ENCODE measurements at regions not wholly inside any gene's neighbourhood (a gene's known extent, or its start where the extent isn't known, plus 50 kb on each side); places are given as distances from the start of the nearest gene placed in this dataset.

DNA sequence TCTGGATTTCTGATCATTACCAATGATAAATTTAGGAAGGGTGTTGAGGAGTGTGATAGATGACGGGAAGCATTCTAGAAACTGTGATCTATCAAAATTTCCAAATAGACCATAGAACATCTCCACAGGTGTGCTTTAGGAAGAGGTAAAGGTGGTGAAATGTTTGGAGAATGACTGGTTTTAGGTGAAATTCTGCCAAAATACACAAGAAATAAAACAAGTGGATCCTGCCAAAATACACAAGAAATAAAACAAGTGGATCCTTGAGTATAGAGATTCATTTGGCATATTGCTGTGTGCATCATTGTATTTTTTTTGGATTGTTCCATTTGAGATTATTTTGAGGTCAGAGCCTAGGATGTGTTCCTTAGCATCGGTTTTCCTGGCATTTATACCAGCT lies 88.3 kb upstream of the CTNND2 start (continued):
- TF ChIP-seq FOXK1 (CRISPR knock-in tag; IDR thresholded peaks at IDR 0.05): no peak
- TF ChIP-seq, protein P1, sequence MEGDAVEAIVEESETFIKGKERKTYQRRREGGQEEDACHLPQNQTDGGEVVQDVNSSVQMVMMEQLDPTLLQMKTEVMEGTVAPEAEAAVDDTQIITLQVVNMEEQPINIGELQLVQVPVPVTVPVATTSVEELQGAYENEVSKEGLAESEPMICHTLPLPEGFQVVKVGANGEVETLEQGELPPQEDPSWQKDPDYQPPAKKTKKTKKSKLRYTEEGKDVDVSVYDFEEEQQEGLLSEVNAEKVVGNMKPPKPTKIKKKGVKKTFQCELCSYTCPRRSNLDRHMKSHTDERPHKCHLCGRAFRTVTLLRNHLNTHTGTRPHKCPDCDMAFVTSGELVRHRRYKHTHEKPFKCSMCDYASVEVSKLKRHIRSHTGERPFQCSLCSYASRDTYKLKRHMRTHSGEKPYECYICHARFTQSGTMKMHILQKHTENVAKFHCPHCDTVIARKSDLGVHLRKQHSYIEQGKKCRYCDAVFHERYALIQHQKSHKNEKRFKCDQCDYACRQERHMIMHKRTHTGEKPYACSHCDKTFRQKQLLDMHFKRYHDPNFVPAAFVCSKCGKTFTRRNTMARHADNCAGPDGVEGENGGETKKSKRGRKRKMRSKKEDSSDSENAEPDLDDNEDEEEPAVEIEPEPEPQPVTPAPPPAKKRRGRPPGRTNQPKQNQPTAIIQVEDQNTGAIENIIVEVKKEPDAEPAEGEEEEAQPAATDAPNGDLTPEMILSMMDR (IDR thresholded peaks at IDR 0.05): no peak
- TF ChIP-seq ESRRA (CRISPR knock-in tag; IDR thresholded peaks at IDR 0.05; ENCODE audit: borderline replicate concordance): no peak

DNA sequence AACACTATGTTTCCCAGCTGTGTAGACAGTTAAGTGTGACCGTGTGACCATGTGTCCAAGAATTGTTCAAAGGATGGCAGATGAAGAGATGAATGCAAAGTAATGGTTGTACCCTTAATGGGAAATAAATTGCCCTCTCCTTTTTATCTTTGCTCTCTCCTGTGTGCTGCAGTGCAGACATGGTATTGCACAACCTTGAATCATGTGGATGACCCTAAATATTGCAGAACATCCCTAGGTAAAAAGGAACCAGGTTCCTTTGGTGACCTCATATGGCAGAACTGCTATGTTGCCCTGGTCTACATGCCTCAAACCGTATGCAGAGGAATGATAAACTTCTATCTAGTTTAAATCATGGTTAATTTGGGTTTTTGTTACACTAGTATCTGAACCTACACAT lies 81.7 kb upstream of the CTNND2 start:
- ATAC-seq (no peak), DNase-seq (ENCODE audit: low spot score) (no peak)
- no peaks in the 10 kb centered on the region for H3K9me3 Mint-ChIP-seq
- ChIA-PET POLR2A (no interaction called here), CTCF (no interaction called here)
- H3K4me1 Mint-ChIP-seq: no peaks in the 10 kb centered on the region
- no peaks in the 10 kb centered on the region for H3K36me3 Mint-ChIP-seq
- no peak for TF ChIP-seq ZNF423 (CRISPR knock-in tag; IDR thresholded peaks at IDR 0.05)
- H3K4me3 Mint-ChIP-seq: no peak overlapping the region
- H3K27me3 Mint-ChIP-seq (ENCODE audit: low read depth): no peaks in the 10 kb centered on the region
- H3K27ac Mint-ChIP-seq: no peak overlapping the region

DNA sequence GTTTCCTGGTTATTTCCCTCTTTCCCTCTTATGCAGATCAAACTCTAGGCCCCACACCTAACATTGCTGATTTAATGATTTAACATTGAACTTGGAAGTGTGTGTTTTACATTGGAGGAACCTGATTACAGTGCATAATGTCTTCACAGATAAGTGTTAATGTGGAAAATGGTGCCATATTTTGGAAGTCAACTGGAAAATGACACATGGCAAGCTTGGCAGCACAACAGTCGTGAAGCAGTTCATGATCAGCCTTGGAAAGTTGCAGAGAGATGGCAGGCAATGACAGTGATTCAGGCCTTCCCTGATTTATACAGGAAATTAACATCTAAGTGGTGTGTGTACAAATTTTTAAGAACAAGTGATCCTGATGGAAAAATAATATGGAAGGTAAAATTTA lies 80.0 kb upstream of the CTNND2 start:
- DNase-seq (ENCODE audit: low spot score): no peak
- Mint-ChIP-seq H3K4me1 (no peaks in the 10 kb centered on the region), H3K36me3 (no peaks in the 10 kb centered on the region), H3K27me3 (ENCODE audit: low read depth) (no peaks in the 10 kb centered on the region), H3K27ac (no peak overlapping the region), H3K9me3 (peaks cover 5% of the 10 kb centered on the region), H3K4me3 (no peak overlapping the region)
- POLR2A ChIA-PET: no interaction called here
- ATAC-seq: no peak
- TF ChIP-seq, protein P2, sequence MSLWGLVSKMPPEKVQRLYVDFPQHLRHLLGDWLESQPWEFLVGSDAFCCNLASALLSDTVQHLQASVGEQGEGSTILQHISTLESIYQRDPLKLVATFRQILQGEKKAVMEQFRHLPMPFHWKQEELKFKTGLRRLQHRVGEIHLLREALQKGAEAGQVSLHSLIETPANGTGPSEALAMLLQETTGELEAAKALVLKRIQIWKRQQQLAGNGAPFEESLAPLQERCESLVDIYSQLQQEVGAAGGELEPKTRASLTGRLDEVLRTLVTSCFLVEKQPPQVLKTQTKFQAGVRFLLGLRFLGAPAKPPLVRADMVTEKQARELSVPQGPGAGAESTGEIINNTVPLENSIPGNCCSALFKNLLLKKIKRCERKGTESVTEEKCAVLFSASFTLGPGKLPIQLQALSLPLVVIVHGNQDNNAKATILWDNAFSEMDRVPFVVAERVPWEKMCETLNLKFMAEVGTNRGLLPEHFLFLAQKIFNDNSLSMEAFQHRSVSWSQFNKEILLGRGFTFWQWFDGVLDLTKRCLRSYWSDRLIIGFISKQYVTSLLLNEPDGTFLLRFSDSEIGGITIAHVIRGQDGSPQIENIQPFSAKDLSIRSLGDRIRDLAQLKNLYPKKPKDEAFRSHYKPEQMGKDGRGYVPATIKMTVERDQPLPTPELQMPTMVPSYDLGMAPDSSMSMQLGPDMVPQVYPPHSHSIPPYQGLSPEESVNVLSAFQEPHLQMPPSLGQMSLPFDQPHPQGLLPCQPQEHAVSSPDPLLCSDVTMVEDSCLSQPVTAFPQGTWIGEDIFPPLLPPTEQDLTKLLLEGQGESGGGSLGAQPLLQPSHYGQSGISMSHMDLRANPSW (CRISPR knock-in tag; conservative IDR thresholded peaks at IDR 0.05; ENCODE audit: low read depth): no peak
- TF ChIP-seq, protein P3, sequence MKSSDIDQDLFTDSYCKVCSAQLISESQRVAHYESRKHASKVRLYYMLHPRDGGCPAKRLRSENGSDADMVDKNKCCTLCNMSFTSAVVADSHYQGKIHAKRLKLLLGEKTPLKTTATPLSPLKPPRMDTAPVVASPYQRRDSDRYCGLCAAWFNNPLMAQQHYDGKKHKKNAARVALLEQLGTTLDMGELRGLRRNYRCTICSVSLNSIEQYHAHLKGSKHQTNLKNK (CRISPR knock-in tag; IDR thresholded peaks at IDR 0.05): no peak
- TF ChIP-seq, protein P4, sequence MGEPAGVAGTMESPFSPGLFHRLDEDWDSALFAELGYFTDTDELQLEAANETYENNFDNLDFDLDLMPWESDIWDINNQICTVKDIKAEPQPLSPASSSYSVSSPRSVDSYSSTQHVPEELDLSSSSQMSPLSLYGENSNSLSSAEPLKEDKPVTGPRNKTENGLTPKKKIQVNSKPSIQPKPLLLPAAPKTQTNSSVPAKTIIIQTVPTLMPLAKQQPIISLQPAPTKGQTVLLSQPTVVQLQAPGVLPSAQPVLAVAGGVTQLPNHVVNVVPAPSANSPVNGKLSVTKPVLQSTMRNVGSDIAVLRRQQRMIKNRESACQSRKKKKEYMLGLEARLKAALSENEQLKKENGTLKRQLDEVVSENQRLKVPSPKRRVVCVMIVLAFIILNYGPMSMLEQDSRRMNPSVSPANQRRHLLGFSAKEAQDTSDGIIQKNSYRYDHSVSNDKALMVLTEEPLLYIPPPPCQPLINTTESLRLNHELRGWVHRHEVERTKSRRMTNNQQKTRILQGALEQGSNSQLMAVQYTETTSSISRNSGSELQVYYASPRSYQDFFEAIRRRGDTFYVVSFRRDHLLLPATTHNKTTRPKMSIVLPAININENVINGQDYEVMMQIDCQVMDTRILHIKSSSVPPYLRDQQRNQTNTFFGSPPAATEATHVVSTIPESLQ (CRISPR knock-in tag; IDR thresholded peaks at IDR 0.05): no peak
- TF ChIP-seq GRHL2 (CRISPR knock-in tag; IDR thresholded peaks at IDR 0.05; ENCODE audit: insufficient replicate concordance, severe bottlenecking): no peak
- no peak for TF ChIP-seq SMAD4 (CRISPR knock-in tag; IDR thresholded peaks at IDR 0.05)
- TF ChIP-seq, protein P5, sequence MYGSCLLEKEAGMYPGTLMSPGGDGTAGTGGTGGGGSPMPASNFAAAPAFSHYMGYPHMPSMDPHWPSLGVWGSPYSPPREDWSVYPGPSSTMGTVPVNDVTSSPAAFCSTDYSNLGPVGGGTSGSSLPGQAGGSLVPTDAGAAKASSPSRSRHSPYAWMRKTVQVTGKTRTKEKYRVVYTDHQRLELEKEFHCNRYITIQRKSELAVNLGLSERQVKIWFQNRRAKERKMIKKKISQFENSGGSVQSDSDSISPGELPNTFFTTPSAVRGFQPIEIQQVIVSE (CRISPR knock-in tag; IDR thresholded peaks at IDR 0.05; ENCODE audit: borderline replicate concordance): no peak
- TF ChIP-seq, protein P6, sequence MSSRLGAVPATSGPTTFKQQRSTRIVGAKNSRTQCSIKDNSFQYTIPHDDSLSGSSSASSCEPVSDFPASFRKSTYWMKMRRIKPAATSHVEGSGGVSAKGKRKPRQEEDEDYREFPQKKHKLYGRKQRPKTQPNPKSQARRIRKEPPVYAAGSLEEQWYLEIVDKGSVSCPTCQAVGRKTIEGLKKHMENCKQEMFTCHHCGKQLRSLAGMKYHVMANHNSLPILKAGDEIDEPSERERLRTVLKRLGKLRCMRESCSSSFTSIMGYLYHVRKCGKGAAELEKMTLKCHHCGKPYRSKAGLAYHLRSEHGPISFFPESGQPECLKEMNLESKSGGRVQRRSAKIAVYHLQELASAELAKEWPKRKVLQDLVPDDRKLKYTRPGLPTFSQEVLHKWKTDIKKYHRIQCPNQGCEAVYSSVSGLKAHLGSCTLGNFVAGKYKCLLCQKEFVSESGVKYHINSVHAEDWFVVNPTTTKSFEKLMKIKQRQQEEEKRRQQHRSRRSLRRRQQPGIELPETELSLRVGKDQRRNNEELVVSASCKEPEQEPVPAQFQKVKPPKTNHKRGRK (CRISPR knock-in tag; IDR thresholded peaks at IDR 0.05; ENCODE audit: borderline replicate concordance): no peak
- TF ChIP-seq, protein P7, sequence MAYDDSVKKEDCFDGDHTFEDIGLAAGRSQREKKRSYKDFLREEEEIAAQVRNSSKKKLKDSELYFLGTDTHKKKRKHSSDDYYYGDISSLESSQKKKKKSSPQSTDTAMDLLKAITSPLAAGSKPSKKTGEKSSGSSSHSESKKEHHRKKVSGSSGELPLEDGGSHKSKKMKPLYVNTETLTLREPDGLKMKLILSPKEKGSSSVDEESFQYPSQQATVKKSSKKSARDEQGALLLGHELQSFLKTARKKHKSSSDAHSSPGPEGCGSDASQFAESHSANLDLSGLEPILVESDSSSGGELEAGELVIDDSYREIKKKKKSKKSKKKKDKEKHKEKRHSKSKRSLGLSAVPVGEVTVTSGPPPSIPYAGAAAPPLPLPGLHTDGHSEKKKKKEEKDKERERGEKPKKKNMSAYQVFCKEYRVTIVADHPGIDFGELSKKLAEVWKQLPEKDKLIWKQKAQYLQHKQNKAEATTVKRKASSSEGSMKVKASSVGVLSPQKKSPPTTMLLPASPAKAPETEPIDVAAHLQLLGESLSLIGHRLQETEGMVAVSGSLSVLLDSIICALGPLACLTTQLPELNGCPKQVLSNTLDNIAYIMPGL (CRISPR knock-in tag; IDR thresholded peaks at IDR 0.05): no peak
- TF ChIP-seq ESRRA (CRISPR knock-in tag; IDR thresholded peaks at IDR 0.05; ENCODE audit: borderline replicate concordance): no peak
- TF ChIP-seq NR2C2 (CRISPR knock-in tag; IDR thresholded peaks at IDR 0.05): no peak
- TF ChIP-seq ZNF219 (CRISPR knock-in tag; IDR thresholded peaks at IDR 0.05; ENCODE audit: borderline replicate concordance): no peak
- TF ChIP-seq, protein P8, sequence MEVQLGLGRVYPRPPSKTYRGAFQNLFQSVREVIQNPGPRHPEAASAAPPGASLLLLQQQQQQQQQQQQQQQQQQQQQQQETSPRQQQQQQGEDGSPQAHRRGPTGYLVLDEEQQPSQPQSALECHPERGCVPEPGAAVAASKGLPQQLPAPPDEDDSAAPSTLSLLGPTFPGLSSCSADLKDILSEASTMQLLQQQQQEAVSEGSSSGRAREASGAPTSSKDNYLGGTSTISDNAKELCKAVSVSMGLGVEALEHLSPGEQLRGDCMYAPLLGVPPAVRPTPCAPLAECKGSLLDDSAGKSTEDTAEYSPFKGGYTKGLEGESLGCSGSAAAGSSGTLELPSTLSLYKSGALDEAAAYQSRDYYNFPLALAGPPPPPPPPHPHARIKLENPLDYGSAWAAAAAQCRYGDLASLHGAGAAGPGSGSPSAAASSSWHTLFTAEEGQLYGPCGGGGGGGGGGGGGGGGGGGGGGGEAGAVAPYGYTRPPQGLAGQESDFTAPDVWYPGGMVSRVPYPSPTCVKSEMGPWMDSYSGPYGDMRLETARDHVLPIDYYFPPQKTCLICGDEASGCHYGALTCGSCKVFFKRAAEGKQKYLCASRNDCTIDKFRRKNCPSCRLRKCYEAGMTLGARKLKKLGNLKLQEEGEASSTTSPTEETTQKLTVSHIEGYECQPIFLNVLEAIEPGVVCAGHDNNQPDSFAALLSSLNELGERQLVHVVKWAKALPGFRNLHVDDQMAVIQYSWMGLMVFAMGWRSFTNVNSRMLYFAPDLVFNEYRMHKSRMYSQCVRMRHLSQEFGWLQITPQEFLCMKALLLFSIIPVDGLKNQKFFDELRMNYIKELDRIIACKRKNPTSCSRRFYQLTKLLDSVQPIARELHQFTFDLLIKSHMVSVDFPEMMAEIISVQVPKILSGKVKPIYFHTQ (CRISPR knock-in tag; IDR thresholded peaks at IDR 0.05): no peak
- CTCF ChIA-PET: no interaction called here

All from WTC11 (cell line).